ENCODE measurements at regions not wholly inside any gene's neighbourhood (a gene's known extent, or its start where the extent isn't known, plus 50 kb on each side); places are given as distances from the start of the nearest gene placed in this dataset.
"Not testable (repeated sequence)": the region's sequence is repeated elsewhere in the genome, so short reads cannot be mapped to it uniquely, and the experiment has no call there.

GRCh38 chr1:102715150-102715549 is 393.2 kb downstream of the COL11A1 start:
- ChIA-PET CTCF (no interaction called here), POLR2A (no interaction called here)
- DNase-seq (ENCODE audit: extremely low spot score) = no peak
- TF ChIP-seq L3MBTL2 (conservative IDR thresholded peaks at IDR 0.05) (no peak), FOXK2 (IDR thresholded peaks at IDR 0.05) (no peak), HDGF (IDR thresholded peaks at IDR 0.05; ENCODE audit: borderline replicate concordance) (no peak), SP1 (IDR thresholded peaks at IDR 0.05) (no peak), SUZ12 (IDR thresholded peaks at IDR 0.05) (no peak), ARNT (IDR thresholded peaks at IDR 0.05) (no peak), BHLHE40 (IDR thresholded peaks at IDR 0.05; ENCODE audit: borderline replicate concordance) (no peak), LEF1 (IDR thresholded peaks at IDR 0.05; ENCODE audit: borderline replicate concordance) (no peak), TARDBP (IDR thresholded peaks at IDR 0.05) (no peak), CTBP1 (IDR thresholded peaks at IDR 0.05; ENCODE audit: borderline replicate concordance) (no peak), PKNOX1 (IDR thresholded peaks at IDR 0.05) (no peak), FOXA1 (IDR thresholded peaks at IDR 0.05) (no peak), FOXM1 (IDR thresholded peaks at IDR 0.05; ENCODE audit: borderline replicate concordance) (no peak), ELF4 (IDR thresholded peaks at IDR 0.05) (no peak), ZNF384 (IDR thresholded peaks at IDR 0.05) (no peak), NFRKB (IDR thresholded peaks at IDR 0.05) (no peak)

DNA sequence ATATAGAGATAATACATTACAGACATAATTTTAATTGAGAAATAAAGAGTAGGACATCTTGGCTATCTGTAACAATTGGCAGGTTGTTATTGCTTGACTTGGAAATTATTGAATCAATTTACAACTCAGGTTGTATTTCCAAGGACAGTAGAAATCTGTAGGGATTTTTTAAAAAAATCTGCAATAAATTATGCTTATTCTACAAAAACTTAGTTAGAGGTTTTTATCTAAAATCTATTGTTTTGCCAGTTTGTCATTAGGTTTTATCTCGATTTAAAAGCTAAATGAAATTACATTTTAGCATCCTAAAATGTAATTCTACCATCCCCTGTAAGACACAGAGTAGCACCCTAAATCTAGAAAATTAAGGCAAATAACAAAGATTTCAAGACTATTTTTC is 408.8 kb downstream of the COL11A1 start:
- POLR2A ChIA-PET = no interaction called here
- no peak for DNase-seq (ENCODE audit: extremely low spot score)
- TF ChIP-seq SUZ12 (IDR thresholded peaks at IDR 0.05) = no peak
- no peak for TF ChIP-seq SP1 (IDR thresholded peaks at IDR 0.05)
- TF ChIP-seq CTBP1 (IDR thresholded peaks at IDR 0.05; ENCODE audit: borderline replicate concordance) = no peak
- no peak for TF ChIP-seq HDGF (IDR thresholded peaks at IDR 0.05; ENCODE audit: borderline replicate concordance)
- TF ChIP-seq BHLHE40 (IDR thresholded peaks at IDR 0.05; ENCODE audit: borderline replicate concordance) = no peak
- no peak for TF ChIP-seq L3MBTL2 (conservative IDR thresholded peaks at IDR 0.05)
- no peak for TF ChIP-seq ELF4 (IDR thresholded peaks at IDR 0.05)
- TF ChIP-seq NFRKB (IDR thresholded peaks at IDR 0.05) = no peak
- TF ChIP-seq FOXA1 (IDR thresholded peaks at IDR 0.05) = no peak
- CTCF ChIA-PET = no interaction called here

DNA sequence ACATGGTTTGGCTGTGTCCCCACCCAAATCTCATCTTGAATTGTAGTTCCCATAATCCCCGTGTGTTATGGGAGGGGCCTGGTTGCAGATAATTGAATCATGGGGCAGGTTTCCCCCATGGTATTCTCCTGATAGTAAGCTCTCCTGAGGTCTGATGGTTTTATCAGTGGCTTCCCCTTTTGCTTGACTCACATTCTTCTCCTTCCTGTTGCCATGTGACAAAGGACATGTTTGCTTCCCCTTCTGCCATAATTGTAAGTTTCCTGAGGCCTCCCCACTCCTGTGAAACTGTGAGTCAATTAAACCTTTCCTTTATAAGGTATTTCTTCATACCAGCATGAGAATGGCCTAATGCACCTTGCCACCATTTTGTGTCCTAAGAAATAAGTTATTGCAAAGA is 415.0 kb downstream of the COL11A1 start:
- POLR2A ChIA-PET = no interaction called here

DNA sequence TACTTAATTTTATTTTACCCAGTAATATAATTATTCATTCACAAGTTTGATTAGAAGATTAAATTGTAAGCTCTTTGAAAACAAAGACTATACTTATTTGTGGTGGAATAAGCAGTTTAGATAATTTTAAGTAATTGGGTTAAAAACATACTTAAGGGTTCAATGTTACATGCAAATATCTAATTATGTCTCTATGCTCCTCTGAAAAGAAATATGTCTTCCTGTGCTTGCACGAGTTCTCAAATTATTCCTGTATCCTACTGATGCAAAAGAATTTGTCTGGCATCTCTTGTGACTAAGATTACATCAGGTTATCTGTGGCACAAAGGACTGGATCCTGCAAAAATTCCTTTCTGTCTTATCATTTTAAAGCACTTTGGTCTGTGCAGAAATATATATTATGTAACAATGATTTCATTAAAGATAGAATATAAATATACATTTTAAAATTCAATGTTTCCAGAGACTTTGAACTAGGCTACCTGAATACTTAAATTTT is 416.7 kb downstream of the COL11A1 start:
- CTCF ChIA-PET = no interaction called here
- DNase-seq (ENCODE audit: extremely low spot score) = no peak
- TF ChIP-seq FOXK2 (IDR thresholded peaks at IDR 0.05) = no peak
- TF ChIP-seq HDGF (IDR thresholded peaks at IDR 0.05; ENCODE audit: borderline replicate concordance) = no peak
- POLR2A ChIA-PET = no interaction called here

More for the DNA sequence above, 415.0 kb downstream of the COL11A1 start:
- TF ChIP-seq ZNF384 (IDR thresholded peaks at IDR 0.05) (no peak), TARDBP (IDR thresholded peaks at IDR 0.05) (no peak), SUZ12 (IDR thresholded peaks at IDR 0.05) (no peak), SP1 (IDR thresholded peaks at IDR 0.05) (no peak), ELF4 (IDR thresholded peaks at IDR 0.05) (no peak), PKNOX1 (IDR thresholded peaks at IDR 0.05) (no peak), FOXK2 (IDR thresholded peaks at IDR 0.05) (no peak), ARNT (IDR thresholded peaks at IDR 0.05) (no peak)
- CTCF ChIA-PET = no interaction called here
- DNase-seq (ENCODE audit: extremely low spot score) = no peak

- TF ChIP-seq SP1 (IDR thresholded peaks at IDR 0.05) = no peak
- TF ChIP-seq TARDBP (IDR thresholded peaks at IDR 0.05) = no peak
- TF ChIP-seq NFRKB (IDR thresholded peaks at IDR 0.05) = no peak
- TF ChIP-seq ARNT (IDR thresholded peaks at IDR 0.05) = no peak
- no peak for TF ChIP-seq FOXA1 (IDR thresholded peaks at IDR 0.05)
- no peak for TF ChIP-seq CTBP1 (IDR thresholded peaks at IDR 0.05; ENCODE audit: borderline replicate concordance)
- no peak for TF ChIP-seq LEF1 (IDR thresholded peaks at IDR 0.05; ENCODE audit: borderline replicate concordance)
- no peak for TF ChIP-seq FOXM1 (IDR thresholded peaks at IDR 0.05; ENCODE audit: borderline replicate concordance)
- TF ChIP-seq L3MBTL2 (conservative IDR thresholded peaks at IDR 0.05) = no peak
- no peak for TF ChIP-seq PKNOX1 (IDR thresholded peaks at IDR 0.05)
- no peak for TF ChIP-seq ELF4 (IDR thresholded peaks at IDR 0.05)
- no peak for TF ChIP-seq HDGF (IDR thresholded peaks at IDR 0.05; ENCODE audit: borderline replicate concordance)
- no peak for TF ChIP-seq BHLHE40 (IDR thresholded peaks at IDR 0.05; ENCODE audit: borderline replicate concordance)
- TF ChIP-seq SUZ12 (IDR thresholded peaks at IDR 0.05) = no peak
- TF ChIP-seq ZNF384 (IDR thresholded peaks at IDR 0.05) = no peak
- no peak for TF ChIP-seq FOXK2 (IDR thresholded peaks at IDR 0.05)
- ChIA-PET CTCF (no interaction called here), POLR2A (no interaction called here)
- DNase-seq (ENCODE audit: extremely low spot score) = no peak
Measured at GRCh38 chr1:102687383-102687782, 420.9 kb downstream of the COL11A1 start.

GRCh38 chr1:102661481-102661880 is 446.8 kb downstream of the COL11A1 start:
- CTCF ChIA-PET = interaction anchor here (0.6 kb wide), 1 partner anchor 35 kb away, joined by 4 read pairs; no protein-coding TSS in a partner anchor
- DNase-seq (ENCODE audit: extremely low spot score) = no peak
- POLR2A ChIA-PET = no interaction called here
- TF ChIP-seq FOXK2 (IDR thresholded peaks at IDR 0.05) (no peak), CTBP1 (IDR thresholded peaks at IDR 0.05; ENCODE audit: borderline replicate concordance) (no peak), HDGF (IDR thresholded peaks at IDR 0.05; ENCODE audit: borderline replicate concordance) (no peak), ZNF384 (IDR thresholded peaks at IDR 0.05) (no peak), L3MBTL2 (conservative IDR thresholded peaks at IDR 0.05) (no peak), NFRKB (IDR thresholded peaks at IDR 0.05) (no peak), FOXM1 (IDR thresholded peaks at IDR 0.05; ENCODE audit: borderline replicate concordance) (no peak), SP1 (IDR thresholded peaks at IDR 0.05) (no peak), SUZ12 (IDR thresholded peaks at IDR 0.05) (no peak), FOXA1 (IDR thresholded peaks at IDR 0.05) (no peak), ELF4 (IDR thresholded peaks at IDR 0.05) (no peak), ARNT (IDR thresholded peaks at IDR 0.05) (no peak), PKNOX1 (IDR thresholded peaks at IDR 0.05) (no peak), LEF1 (IDR thresholded peaks at IDR 0.05; ENCODE audit: borderline replicate concordance) (no peak), TARDBP (IDR thresholded peaks at IDR 0.05) (no peak)

DNA sequence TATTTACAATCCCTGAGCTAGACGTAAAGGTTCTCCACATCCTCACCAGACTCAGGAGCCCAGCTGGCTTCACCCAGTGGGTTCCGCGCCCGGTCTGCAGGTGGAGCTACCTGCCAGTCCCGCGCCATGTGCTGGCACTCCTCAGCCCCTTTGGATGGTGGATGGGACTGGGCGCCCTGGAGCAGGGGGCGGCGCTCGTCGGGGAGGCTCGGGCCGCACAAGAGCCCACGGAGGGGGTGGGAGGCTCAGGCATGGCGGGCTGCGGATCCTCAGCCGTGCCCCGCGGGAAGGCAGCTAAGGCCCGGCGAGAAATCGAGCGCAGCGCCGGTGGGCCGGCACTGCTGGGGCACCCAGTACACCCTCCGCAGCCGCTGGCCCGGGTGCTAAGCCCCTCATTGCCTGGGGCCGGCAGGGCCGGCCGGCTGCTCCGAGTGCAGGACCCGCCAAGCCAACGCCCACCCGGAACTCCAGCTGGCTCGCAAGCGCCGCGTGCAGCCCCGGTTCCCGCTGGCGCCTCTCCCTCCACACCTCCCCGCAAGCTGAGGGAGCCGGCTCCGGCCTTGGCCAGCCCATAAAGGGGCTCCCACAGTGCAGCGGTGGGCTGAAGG is 448.3 kb downstream of the COL11A1 start:
- DNase-seq (ENCODE audit: extremely low spot score); CTCF ChIA-PET; POLR2A ChIA-PET: not testable (repeated sequence)

All from HEK293T (cell line).